Activated CD4-positive, alpha-beta T cell treated with anti-CD3 and anti-CD28 coated beads for 1 hour (primary cell): ENCODE measurements at regions not wholly inside any gene's neighbourhood (a gene's known extent, or its start where the extent isn't known, plus 50 kb on each side); places are given as distances from the start of the nearest gene placed in this dataset.
"Not testable (repeated sequence)": the region's sequence is repeated elsewhere in the genome, so short reads cannot be mapped to it uniquely, and the experiment has no call there.

Source experiments
- DNase-seq: peaks from one replicate; pipeline ENCODE4 v3.0.0-alpha.2; 2020

DNA sequence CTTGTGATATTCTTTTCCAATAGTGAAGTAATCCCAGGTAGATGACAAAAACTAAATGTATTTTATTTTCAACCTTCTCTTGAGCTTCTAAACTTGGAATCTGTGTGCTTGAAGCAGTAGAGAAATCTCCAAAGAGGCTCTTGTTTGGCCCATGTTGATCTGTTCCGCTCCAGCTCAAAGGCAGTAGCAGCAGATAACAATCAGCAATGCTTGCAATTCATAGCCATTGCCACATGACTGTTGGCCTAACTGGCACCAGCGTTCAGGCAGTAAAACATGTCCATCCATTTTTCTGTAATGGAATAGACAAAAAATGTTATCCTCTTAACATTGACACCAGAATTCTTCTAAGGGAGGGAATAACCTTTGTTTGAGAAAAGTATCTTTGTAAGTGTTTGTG is 270.7 kb upstream of the MSX2 start:
- no peak for DNase-seq

DNA sequence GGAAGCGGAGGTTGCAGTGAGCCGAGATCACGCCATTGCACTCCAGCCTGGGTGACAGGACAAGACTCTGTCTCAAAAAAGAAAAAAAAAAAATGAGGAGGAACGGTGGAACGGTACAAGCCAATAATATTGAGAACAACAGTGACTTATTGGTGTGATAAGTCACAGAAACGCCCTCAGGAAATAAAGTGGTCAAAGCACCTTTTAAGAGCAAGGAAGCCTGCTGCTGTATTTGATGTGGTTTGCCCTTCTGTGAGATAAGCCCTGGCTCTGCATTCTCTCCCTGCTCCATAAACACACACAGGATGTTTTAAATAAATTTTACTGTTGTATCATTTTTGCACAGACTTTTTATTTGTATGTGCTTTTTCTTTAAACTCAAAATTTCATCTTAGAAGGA is 269.9 kb upstream of the MSX2 start:
- no peak for DNase-seq

DNA sequence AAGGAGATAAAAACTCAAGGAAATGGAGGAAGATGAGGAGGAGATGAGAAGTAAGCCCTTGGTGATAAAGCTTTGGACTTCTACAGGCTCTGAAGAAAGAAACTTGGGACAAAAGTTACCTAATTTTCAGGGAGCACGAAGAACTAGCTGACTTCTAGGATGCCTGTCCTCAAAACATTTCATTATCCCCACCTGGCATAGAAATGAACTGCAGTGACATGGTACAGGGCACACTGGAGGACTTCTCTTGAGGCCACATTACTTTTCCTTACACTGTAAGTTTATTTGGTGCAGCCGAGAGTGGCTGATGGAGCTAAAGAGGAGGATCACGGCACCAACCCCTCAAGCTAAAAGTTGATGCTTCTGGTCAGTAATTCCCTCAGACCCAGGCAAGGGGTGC is 269.5 kb upstream of the MSX2 start:
- no peak for DNase-seq

DNA sequence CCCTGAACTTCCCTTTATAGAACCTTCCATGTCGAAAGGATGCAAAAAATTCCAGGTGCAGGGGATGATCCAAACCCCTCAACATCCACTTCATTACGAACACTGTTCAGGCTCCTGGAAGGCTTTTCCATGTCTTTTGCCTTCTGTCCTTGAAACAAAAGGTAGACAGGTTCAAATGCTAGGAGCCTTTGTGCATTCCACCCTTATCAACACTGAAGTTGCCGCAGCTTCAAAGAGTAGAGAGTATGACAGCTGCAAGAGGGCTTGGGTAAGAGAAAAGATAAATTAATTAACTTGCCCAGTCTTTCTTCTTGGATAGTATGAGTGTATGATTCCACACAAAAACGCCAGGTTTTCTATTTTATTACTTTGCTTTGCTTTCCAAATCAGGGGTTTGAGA is 269.1 kb upstream of the MSX2 start:
- no peak for DNase-seq

DNA sequence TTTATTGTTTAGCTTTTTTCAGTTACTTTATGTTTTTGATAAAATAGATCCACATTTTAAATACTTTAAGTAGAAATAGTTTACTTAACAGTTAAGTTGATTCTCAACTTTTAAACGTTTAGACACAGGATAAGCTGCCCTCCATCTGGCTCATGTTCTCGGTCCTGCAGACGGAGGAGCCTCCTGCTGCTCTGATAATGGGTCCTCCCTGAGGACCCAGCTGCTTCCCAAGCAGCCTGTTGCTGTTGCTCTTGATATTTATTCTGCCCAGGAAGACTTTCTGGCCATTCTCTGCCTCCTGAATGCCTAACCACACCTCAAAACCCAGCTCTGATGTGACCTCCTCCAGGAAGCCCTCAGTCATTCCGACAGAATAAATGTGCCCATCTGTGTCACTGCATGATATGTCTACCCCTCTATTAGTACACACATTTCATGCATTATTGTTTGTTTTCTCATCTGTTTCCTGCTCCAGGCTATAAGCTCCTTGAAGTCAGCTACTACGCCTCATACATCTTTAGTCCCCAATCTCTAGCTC is 267.2 kb upstream of the MSX2 start:
- DNase-seq, result no peak

DNA sequence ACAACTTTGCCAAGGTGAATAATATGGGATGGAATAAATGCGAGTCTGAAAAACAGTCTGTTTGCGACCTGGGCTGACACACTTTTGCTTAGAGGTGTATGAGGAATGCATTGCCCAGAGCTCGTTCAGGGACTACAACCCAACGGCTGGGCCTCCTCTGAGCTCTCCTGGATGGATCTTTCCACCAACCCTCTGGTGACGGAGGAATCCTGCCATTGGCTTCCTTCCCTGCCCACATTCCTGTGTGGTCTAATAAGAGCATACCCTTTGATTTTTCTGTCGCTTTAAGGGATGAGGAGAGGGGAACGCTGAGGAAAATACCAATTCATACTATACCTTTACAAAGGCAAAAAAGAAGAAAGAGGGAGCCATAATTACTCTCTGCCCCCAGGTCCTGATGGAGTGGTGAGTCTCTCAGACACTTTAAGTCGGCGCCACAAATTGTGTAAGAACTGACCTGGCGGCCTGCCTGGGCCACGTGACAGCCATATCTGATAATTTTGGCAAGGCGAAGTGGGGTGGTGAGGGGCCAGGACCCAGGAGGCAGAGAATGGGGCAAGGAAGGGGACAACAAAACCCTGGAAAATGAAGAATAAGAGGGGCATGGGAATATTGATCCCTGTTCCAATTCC is 265.2 kb upstream of the MSX2 start:
- no peak for DNase-seq

DNA sequence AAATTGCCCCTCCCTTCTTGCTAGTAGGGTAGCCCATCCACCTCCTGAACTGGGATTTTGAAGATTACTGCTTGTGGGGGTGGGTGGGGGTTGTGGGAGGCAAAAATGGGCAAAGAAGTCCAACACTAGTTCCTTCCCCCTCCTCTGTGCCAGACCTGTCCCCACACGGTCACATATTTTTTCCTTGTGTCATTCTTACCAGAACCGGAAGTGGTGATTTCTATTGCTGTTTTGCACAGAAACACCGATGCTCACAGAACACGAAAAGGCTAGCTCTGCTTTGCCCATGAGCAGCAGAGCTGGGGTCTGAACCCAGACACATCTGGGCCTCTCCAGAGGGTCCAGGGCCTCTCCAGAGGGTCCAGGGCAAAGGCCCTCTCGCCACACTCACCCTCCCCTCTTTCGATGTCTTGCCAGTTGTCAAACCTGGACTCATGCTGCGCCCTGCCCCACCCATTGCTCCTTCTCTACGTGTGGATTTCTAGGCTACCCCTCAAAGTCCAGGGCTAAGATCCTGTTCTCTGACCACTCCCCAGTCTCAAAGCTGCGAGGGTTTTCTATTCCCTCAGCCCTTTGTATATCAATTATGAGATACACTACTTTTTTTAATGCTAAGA is 264.4 kb upstream of the MSX2 start:
- no peak for DNase-seq

DNA sequence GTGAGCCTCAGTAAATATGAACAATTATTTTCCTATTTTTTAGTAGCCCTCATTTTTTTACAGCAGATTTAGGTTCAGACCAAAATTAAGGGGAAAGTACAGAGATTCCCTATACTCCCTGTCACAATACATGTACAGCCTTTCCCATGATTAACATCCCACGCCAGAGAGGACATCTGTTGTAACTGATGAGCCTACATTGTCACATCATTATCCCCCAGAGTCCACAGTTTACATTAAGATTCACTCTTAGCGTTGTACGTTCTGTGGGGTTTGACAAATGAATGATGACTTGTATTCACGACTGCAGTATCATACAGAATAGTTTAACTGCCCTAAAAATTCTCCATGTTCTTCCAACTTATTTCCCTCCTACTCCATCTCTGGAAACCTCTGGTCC is 262.3 kb upstream of the MSX2 start:
- no peak for DNase-seq

DNA sequence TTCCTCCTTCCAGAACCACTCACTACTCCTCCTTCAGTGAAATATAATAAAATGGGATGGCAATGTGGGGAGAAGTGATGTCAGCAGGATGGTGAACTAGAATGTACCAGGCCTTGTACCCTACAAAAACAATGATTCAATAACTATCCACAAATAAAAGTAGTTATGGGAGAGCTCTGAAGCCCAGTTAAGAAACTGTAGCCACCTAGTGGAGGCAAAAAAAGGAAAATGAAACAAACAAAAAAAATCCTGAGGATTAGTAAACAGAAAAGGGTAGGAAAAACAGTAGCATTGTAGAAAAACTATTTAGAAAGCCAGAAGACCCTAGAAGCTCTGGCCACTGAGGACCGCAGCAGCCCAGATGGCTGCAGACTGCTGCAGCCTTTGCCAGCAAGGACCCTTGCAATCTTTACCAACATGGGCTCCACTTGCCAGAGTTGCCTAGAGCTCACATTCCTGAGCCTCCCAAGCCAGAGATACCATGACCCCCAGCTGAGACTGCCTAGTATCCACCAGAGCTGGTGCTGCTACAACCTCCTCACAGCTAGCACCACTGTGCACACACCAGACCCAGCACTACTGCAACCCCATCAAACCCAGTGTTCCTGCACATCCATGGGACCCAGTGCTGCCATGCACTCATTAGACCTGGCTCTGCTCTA is 259.7 kb upstream of the MSX2 start:
- DNase-seq, result no peak

DNA sequence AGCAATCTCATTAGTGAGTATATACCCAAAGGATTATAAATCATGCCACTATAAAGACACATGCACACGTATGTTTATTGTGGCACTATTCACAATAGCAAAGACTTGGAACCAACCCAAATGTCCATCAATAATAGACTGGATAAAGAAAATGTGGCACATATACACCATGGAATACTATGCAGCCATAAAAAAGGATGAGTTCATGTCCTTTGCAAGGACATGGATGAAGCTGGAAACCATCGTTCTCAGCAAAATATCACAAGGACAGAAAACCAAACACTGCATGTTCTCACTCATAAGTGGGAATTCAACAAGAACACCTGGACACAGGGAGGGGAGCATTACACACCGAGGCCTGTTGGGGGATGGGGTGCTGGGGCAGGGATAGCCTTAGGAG is 252.9 kb upstream of the MSX2 start:
- not testable (repeated sequence) for DNase-seq

DNA sequence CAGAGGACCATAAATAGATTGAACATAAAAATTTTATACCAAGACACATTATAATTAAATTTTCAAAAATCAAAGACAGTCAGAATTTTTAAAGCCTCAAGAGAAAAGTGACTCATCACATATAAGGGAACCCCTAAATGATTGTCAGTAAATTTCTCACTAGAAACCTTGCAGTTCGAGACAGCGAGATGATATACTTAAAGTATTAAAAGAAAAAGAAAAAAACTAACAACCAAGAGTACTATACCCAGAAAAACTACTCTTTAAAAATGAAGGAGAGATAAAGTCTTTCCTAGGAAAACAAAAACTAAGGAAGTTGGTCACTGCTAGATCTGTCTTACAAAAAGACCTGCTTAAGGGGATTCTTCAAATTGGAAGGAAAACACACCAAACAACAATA is 251.4 kb upstream of the MSX2 start:
- no peak for DNase-seq

DNA sequence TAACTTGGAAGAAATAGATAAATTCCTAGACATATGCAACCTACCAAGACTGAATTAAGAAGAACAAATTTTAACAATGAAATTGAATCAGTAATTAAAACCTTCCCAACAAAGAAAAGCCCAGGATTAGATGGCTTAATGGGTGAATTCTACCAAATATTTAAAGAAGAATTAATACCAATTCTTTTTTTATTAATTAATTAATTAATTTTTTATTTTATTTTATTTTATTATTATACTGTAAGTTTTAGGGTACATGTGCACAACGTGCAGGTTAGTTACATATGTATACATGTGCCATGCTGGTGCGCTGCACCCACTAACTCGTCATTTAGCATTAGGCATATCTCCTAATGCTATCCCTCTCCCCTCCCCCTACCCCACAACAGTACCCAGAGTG is 248.4 kb upstream of the MSX2 start:
- DNase-seq, result not testable (repeated sequence)

DNA sequence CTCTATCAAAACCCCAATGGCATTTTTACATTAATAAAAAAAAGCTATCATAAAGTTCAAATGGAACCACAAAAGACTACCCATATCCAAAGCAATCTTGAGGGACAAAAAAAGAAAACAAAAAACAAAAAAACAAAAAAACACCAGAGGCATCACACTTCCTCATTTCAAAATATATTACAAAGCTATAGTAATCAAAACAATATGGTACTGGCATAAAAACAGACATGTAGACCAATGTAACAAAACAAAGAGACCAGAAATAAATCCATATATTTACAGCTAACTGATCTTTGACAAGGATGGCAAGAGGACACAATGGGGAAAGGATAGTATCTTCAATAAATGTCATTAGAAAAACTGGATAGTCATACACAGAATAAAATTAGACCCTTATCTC is 245.1 kb upstream of the MSX2 start:
- no peak for DNase-seq

DNA sequence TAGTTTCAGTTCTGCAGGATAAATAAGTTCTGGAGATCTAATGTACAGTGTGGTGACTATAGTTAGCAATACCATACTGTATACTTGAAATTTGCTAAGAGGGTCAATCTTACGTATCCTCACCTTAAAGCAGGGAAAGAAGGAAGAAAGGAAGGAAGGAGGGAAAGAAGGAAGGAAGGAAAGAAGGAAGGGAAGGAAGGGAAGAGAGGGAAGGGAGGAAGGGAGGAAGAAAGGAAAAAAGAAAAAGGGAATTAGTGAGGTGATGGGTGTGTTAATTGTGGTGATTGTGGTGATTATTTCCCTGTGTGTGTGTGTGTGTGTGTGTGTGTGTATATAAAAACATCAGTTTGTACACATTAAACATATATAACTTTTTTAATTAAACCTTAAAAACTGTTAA is 242.6 kb upstream of the MSX2 start:
- DNase-seq, result no peak

DNA sequence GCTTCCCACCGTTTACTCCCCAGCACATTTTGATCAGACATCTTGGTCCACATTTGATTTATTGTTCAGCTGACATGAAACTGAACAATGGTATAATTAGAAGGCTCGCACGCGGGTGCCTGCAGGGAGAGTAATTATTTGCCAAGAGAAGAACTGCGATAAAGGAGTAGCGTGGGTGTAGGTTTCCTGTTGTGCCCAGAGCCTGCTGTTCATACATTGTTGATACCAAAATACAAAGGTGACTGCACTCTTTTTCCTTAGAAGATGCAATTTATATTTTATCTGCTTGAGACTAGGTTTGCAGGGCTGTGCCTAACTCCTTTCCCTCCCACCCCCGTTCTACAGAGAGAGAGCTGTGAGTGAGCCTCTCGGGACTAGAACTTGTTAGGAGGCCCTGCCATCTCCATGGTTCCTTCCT is 241.8 kb upstream of the MSX2 start:
- no peak for DNase-seq

DNA sequence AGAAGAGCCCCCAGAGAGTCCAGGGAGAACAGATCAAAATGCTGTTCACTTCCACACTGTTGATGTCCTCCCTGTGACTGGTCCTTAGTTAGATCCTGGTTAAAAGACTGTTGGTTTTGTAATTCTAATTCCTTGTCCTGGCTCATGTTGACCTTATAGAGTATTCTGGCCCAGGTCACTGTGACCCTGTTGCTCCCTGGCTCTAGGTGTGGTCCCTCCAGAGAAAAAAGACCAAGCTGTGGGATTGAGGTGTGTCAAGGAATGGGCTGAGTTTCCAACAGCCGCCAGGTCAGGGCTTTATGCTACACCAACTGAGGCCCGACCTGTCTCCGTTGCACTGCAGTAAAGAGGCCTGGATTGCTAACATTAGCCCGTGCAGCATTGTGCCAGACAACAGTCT is 241.0 kb upstream of the MSX2 start:
- no peak for DNase-seq

DNA sequence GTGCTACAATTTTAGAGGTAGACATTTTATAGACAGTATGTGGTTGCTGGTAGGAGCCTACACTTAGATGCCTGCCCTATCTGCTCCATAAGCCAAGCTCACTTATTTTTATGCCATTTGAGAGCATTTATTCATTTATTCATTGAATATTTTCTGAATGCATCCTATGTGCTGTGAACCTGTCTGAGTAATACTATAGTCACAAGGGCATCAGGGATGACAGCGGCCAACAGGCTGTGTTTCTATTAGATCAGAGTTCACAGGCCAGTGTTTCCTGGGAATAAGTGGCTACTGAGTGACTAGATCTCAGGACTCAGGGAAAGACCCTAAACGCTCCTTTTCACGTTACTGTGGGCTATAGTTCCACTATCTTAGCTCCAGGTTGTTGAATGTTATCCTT is 235.2 kb upstream of the MSX2 start:
- DNase-seq, result no peak

DNA sequence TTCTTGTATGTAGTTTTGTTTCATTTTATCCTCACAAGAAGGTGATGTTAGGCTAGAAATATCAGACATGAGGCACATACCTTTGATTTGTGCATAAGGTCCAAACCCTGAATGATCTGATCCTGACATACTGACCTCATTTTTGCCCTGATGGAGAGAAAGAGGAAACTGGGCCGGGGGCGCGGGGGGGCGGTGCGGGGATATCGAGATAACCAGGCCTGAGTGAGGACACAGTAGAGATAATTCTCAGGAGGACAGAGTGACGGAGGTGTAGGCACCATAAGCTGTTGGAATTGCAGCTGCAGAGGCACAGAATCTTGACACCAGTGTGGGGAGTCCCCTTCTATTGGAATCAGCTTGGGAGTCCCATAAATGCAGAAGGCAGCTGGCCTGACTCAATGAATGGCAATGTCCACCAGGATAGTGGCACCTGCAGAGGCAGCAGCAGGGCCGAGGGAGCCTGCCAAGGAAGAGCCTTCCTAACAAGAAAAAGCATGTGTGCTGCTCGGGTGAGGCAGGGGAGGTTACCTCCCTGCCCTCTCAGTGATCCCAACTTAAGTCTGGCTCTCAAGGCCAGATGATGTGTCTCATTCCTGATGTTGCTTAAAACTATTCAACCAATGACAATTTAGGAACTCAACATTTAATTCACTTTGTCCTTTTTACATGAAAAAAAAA is 234.3 kb upstream of the MSX2 start:
- DNase-seq, result no peak

DNA sequence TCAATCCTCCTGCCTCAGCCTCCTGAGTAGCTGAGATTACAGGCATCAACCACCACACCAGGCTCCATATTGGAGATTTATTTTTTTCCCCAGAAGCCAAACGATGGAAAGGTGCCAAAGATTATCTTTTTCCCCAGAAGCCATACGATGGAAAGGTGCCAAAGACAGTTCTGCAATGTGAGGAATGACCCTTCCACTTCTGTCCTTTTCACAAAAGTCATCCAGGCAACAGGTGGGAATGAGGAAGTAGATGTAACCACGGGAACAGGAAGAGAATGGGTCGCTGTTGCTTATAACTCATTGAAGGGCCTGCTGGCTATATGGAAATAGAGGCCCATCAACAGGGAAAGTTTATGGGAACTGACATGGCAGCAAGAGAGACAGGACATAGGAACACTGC is 233.7 kb upstream of the MSX2 start:
- no peak for DNase-seq

DNA sequence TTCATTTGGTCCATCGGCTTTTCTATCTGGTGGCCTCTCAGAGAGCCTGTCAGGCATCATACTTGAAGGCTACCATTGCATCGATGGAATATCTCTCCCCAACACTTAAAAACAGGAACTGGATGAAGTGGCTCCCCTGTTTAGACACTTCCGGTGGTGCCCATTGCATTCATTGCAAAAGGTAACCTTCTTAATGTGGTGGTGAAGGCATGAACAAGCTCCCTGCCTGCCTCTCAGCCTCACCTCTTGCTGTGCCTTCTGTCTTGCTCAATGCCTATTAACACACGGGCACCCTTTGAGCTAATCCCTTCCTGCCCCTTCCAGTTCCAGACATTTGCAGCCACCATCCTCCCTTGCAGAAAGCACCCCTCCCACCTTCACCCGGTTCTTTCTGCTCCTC is 233.1 kb upstream of the MSX2 start:
- DNase-seq, result no peak

DNA sequence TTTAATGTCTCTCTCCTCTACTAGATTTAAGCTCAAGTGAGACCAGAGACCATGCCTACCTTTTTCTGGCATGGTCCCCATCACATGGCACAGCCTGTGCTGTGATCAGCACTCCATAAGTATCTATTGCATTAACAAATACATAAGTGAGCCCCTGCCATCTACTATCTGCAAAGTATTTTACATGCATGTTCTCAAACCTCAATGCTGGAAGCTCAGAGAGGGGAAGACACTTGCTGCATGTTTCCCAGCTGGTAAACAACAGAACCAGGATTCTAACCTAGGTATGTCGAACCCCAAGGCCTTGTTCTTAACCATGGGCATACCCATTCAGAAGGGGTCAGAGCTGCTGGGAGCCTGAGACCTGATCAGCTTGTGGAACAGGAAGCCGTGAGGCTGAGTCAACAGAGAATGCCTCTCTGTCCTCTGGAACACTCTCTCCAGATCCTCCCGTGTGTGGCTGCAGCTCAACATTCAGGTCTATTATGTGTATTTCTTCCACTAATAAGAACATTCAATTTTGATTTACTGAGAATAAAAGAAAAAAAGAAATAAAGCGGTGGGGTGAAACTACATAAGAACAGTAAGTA is 232.5 kb upstream of the MSX2 start:
- DNase-seq, result no peak

DNA sequence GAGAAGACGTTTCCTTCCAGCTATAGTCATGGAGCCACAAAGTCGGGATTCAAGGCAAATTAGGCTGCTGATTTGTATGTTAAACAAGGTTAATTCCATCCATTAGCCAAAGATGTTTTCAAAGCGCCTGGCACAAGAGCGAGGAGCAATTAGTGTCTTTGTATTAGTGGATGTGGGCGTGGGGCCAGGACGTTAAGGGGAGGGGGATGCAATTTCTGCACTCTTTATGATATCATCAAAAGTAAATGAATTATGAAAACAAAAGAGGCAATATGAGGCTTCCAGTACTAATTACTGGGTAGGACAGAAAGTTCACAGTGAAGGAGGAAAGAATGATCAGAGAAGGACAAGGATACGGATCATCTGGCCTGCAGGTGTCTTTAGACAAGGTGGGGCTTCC is 230.9 kb upstream of the MSX2 start:
- DNase-seq, result no peak

DNA sequence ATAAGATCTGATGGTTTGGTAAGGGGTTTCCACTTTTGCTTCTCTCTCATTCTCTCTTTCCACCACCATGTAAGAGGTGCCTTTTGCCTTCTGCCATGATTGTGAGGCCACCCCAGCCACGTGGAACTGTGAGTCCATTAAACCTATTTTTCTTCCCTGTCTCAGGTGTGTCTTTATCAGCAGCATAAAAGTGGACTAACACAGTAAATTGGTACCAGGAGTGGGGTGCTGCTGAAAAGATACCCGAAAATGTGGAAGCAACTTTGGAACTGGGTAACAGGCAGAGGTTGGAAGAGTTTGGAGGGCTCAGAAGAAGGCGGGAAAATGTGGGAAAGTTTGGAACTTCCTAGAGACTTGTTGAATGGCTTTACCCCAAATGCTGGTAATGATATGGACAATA is 226.4 kb upstream of the MSX2 start:
- DNase-seq, result not testable (repeated sequence)

DNA sequence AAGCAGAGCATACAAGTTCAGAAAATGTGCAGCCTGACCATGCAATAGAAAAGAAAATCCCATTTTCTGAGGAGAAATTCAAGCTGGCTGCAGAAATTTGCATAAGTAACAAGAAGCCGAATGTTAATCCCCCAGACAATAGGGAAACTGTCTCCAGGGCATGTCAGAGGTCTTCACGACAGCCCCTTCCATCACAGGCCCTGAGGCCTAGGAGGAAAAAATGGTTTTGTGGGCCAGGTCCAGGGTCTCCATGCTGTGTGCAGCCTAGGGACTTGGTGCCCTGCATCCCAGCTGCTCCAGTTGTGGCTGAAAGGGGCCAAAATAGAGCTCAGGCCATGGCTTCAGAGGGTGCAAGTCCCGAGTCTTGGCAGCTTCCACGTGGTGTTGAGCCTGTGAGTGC is 225.8 kb upstream of the MSX2 start:
- DNase-seq, result not testable (repeated sequence)
